Loucy (cell line): ENCODE measurements at regions not wholly inside any gene's neighbourhood (a gene's known extent, or its start where the extent isn't known, plus 50 kb on each side); places are given as distances from the start of the nearest gene placed in this dataset.

Experiments
- CTCF ChIP-seq: fragments of 200-600 bp; sonication (generic); conservative IDR thresholded peaks from 2 replicates; pipeline ENCODE4 v1.5.1; 2014; ENCODE audit warnings: mild to moderate bottlenecking, antibody characterized with exemption, low read length
- EZH2phosphoT487 ChIP-seq: fragments of 200-600 bp; IDR thresholded peaks from 2 replicates; pipeline ENCODE4 v1.6.1; 2018; ENCODE audit warnings: antibody characterized with exemption, mild to moderate bottlenecking, moderate library complexity, borderline replicate concordance

- TF ChIP-seq CTCF (no peak), EZH2phosphoT487 (no peak)
Measured at GRCh38 chr13:40334616-40335015, 331.8 kb downstream of the FOXO1 start.
